ENCODE measurements at regions not wholly inside any gene's neighbourhood (a gene's known extent, or its start where the extent isn't known, plus 50 kb on each side); places are given as distances from the start of the nearest gene placed in this dataset.

GRCh38 chr6:66376001-66376400, 669.0 kb upstream of the EYS start:
- Histone ChIP-seq H3K9ac (replicated peaks; ENCODE audit: extremely low read depth, insufficient read depth, low read length) (no peak overlapping the region), H3K4me3 (replicated peaks in 1 of 3; ENCODE audit: insufficient read depth in 1 of 3, low read depth in 1 of 3, low read length in 3 of 3) (no peak overlapping the region), H3K79me2 (ENCODE audit: control insufficient read depth, insufficient read depth, low read length) (no peaks in the 10 kb centered on the region), H3K9me3 (replicated peaks; ENCODE audit: control insufficient read depth, insufficient read depth, low read length) (peaks cover 4% of the 10 kb centered on the region), H3K27ac (ENCODE audit: insufficient read depth, low read depth, low read length) (no peak overlapping the region), H3K27me3 (ENCODE audit: control insufficient read depth in 2 of 2, insufficient read depth in 2 of 2, low read length in 2 of 2) (no peaks in the 10 kb centered on the region), H3K4me1 (ENCODE audit: control insufficient read depth, extremely low read depth, insufficient read depth, low read length) (no peaks in the 10 kb centered on the region), H2AFZ (ENCODE audit: low read depth, low read length) (no peak overlapping the region), H3K9me1 (replicated peaks; ENCODE audit: control insufficient read depth, extremely low read depth, insufficient read depth, low read length) (no peaks in the 10 kb centered on the region), H3K36me3 (ENCODE audit: control insufficient read depth in 2 of 2, extremely low read depth in 1 of 2, insufficient read depth in 2 of 2, low read length in 2 of 2) (no peaks in the 10 kb centered on the region), H3K4me2 (ENCODE audit: insufficient read depth, low read length) (no peak overlapping the region), H4K20me1 (replicated peaks; ENCODE audit: control insufficient read depth, extremely low read depth, insufficient read depth, low read length) (no peaks in the 10 kb centered on the region)
- dilution Hi-C loops (cut with MboI; ENCODE audit: extremely low pct_ligation_motif_present, low sequenced_read_pairs) (no loop called here), intact Hi-C loops (cut with micrococcal nuclease) (no loop called here)
- POLR2A ChIA-PET, result no interaction called here
- FAIRE-seq (no peak), DNase-seq (ENCODE audit: low read depth, low spot score) (no peak)
- CTCF ChIA-PET, result no interaction called here
- no TSS peak for BruUV-seq (replicated peaks)
- TF ChIP-seq GATA2 (IDR thresholded peaks at IDR 0.05; ENCODE audit: insufficient read depth, insufficient read length, low read depth, low read length) (no peak), FOS (IDR thresholded peaks at IDR 0.05; ENCODE audit: borderline replicate concordance, insufficient read depth, low read length) (no peak), EZH2 (IDR thresholded peaks at IDR 0.05; ENCODE audit: borderline replicate concordance, low read depth, low read length, severe bottlenecking) (no peak), POLR2A (IDR thresholded peaks at IDR 0.05; ENCODE audit: low read depth, low read length) (no peak), POLR2AphosphoS5 (IDR thresholded peaks at IDR 0.05; ENCODE audit: insufficient read depth, low read depth, low read length) (no peak), JUN (IDR thresholded peaks at IDR 0.05; ENCODE audit: borderline replicate concordance, insufficient read depth, insufficient read length, low read depth) (no peak), CTCF (IDR thresholded peaks at IDR 0.05; ENCODE audit: extremely low read depth in 1 of 2, insufficient read depth in 1 of 2, low read depth in 1 of 2, low read length in 2 of 2) (no peak), MAX (IDR thresholded peaks at IDR 0.05; ENCODE audit: insufficient read depth, insufficient read length) (no peak), MYC (IDR thresholded peaks at IDR 0.05; ENCODE audit: low read depth, low read length) (no peak)

Measured in endothelial cell of umbilical vein (primary cell).